ENCODE measurements at regions not wholly inside any gene's neighbourhood (a gene's known extent, or its start where the extent isn't known, plus 50 kb on each side); places are given as distances from the start of the nearest gene placed in this dataset.
"Not testable (repeated sequence)": the region's sequence is repeated elsewhere in the genome, so short reads cannot be mapped to it uniquely, and the experiment has no call there.

- Histone ChIP-seq H3K4me3 (no peak overlapping the region), H3K9me3 (no peaks in the 10 kb centered on the region), H3K36me3 (no peaks in the 10 kb centered on the region), H3K4me1 (no peaks in the 10 kb centered on the region), H3K27ac (no peak overlapping the region), H3K27me3 (no peaks in the 10 kb centered on the region)
- ATAC-seq, result no peak
- TF ChIP-seq, protein P1, sequence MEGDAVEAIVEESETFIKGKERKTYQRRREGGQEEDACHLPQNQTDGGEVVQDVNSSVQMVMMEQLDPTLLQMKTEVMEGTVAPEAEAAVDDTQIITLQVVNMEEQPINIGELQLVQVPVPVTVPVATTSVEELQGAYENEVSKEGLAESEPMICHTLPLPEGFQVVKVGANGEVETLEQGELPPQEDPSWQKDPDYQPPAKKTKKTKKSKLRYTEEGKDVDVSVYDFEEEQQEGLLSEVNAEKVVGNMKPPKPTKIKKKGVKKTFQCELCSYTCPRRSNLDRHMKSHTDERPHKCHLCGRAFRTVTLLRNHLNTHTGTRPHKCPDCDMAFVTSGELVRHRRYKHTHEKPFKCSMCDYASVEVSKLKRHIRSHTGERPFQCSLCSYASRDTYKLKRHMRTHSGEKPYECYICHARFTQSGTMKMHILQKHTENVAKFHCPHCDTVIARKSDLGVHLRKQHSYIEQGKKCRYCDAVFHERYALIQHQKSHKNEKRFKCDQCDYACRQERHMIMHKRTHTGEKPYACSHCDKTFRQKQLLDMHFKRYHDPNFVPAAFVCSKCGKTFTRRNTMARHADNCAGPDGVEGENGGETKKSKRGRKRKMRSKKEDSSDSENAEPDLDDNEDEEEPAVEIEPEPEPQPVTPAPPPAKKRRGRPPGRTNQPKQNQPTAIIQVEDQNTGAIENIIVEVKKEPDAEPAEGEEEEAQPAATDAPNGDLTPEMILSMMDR (IDR thresholded peaks at IDR 0.05), result no peak
- no peak for TF ChIP-seq POLR2A (IDR thresholded peaks at IDR 0.05)
- no peak for DNase-seq
- intact Hi-C loops (cut with DNase I), result loop anchor here in 1 of 2 donors (10.0 kb wide), 1 partner anchor 51 kb away; no protein-coding TSS in a partner anchor
- WGBS (ENCODE audit: insufficient coverage, low coverage, low lambda C conversion rate, missing lambda C conversion rate), result 68% methylated on average over 10 of the region's 33 CpGs
These were observed 2336.1 kb downstream of the TP53TG3F start for GRCh38 chr16:35795361-35796029.

GRCh38 chr16:35797811-35798210 is 2338.4 kb downstream of the TP53TG3F start:
- Histone ChIP-seq H3K27ac (no peak overlapping the region), H3K27me3 (no peaks in the 10 kb centered on the region), H3K4me1 (no peaks in the 10 kb centered on the region), H3K36me3 (no peaks in the 10 kb centered on the region), H3K4me3 (no peak overlapping the region), H3K9me3 (no peaks in the 10 kb centered on the region)
- ATAC-seq, result no peak
- no peak for DNase-seq
- no peak for TF ChIP-seq POLR2A (IDR thresholded peaks at IDR 0.05)
- TF ChIP-seq, protein P1 (IDR thresholded peaks at IDR 0.05), result no peak
- WGBS (ENCODE audit: insufficient coverage, low coverage, low lambda C conversion rate, missing lambda C conversion rate), result 16% methylated on average over 3 of the region's 3 CpGs
- intact Hi-C loops (cut with DNase I), result loop anchor here in 1 of 2 donors (10.0 kb wide), 1 partner anchor 53 kb away; no protein-coding TSS in a partner anchor

GRCh38 chr16:35798885-35799426 is 2339.5 kb downstream of the TP53TG3F start:
- WGBS (ENCODE audit: insufficient coverage, low coverage, low lambda C conversion rate, missing lambda C conversion rate), result 48% methylated on average over 10 of the region's 11 CpGs
- Histone ChIP-seq H3K27me3 (no peaks in the 10 kb centered on the region), H3K36me3 (no peaks in the 10 kb centered on the region), H3K4me1 (no peaks in the 10 kb centered on the region), H3K27ac (no peak overlapping the region), H3K4me3 (no peak overlapping the region), H3K9me3 (no peaks in the 10 kb centered on the region)
- no peak for DNase-seq
- no peak for ATAC-seq
- no peak for TF ChIP-seq POLR2A (IDR thresholded peaks at IDR 0.05)
- TF ChIP-seq, protein P1 (IDR thresholded peaks at IDR 0.05), result no peak
- intact Hi-C loops (cut with DNase I), result loop anchor here in 1 of 2 donors (10.0 kb wide), 1 partner anchor 54 kb away; no protein-coding TSS in a partner anchor

DNA sequence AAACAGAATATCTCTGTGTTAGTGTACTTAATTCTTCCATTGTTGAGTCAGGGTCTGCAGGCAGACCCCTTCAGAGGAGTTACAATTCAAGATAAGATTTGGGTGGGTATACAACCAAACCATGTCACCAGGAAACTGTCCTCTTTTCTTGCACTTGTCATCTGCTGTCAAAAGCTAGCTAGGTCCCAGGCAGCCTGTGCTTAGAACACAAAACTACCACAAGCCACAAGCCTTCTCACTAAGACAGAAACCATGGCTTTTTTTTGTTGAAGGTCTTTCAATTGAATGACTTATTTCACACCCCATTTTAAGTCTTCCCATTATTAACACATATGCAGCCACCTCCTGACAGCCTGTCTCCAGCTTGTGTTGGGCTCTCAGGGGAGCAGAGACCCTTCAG is 2345.1 kb downstream of the TP53TG3F start:
- H3K9me3 ChIP-seq; intact Hi-C loops (cut with DNase I); H3K27ac ChIP-seq; H3K27me3 ChIP-seq; DNase-seq; H3K4me3 ChIP-seq; H3K36me3 ChIP-seq; H3K4me1 ChIP-seq; ATAC-seq: not testable (repeated sequence)

GRCh38 chr16:35823342-35823741 is 2363.9 kb downstream of the TP53TG3F start:
- no peak overlapping the region for H3K27ac ChIP-seq
- intact Hi-C loops (cut with DNase I), result no loop called here
- DNase-seq (no peak), ATAC-seq (no peak)
- H3K36me3 ChIP-seq, result no peaks in the 10 kb centered on the region
- TF ChIP-seq, protein P1 (IDR thresholded peaks at IDR 0.05), result no peak
- no peak for TF ChIP-seq POLR2A (IDR thresholded peaks at IDR 0.05)
- no peaks in the 10 kb centered on the region for H3K27me3 ChIP-seq
- H3K4me3 ChIP-seq, result no peak overlapping the region
- no peaks in the 10 kb centered on the region for H3K9me3 ChIP-seq
- no peaks in the 10 kb centered on the region for H3K4me1 ChIP-seq

All from right lobe of liver (tissue), 6 donors.